ENCODE measurements at regions not wholly inside any gene's neighbourhood (a gene's known extent, or its start where the extent isn't known, plus 50 kb on each side); places are given as distances from the start of the nearest gene placed in this dataset.

DNA sequence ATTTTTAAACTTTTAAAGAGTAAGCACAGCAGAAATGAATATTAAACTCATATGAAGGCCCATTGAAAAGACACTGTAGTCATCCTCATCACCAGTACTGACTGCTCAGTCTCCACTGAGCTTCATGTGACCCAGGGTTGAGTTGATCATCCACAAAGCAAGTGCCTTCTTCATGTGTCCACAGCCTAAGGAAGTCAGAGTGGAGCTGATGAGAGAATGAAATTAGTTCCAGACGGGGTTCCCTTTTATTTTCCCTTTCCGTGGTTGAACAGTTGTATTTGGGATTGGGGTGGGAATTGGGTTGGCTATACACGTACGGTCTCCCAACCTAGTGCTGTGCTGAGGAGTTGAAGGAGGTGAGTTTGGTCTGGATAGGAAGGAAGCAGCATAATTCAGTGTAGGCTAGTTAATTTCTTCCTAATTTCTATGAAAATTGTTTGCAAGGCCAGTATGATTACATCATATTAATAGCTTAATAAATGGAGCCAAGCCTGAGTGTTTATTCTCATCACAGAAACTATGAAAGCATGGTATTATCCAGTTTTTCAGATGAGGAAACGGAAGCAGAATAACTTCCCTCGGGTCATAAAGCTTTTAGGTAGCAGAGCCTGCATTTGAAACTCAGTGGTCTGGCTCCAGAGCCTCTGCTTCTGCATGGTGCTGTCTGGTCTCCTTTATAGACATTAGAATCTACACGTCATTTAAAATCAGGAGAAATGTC lies 103.9 kb upstream of the DMRT1 start:
- no peak for TF ChIP-seq JUN (IDR thresholded peaks at IDR 0.05; ENCODE audit: borderline replicate concordance, insufficient read depth, insufficient read length, low read depth)
- TF ChIP-seq FOS (IDR thresholded peaks at IDR 0.05; ENCODE audit: borderline replicate concordance, insufficient read depth, low read length) = no peak
- TF ChIP-seq EZH2 (IDR thresholded peaks at IDR 0.05; ENCODE audit: borderline replicate concordance, low read depth, low read length, severe bottlenecking) = no peak
- TF ChIP-seq, protein P1, sequence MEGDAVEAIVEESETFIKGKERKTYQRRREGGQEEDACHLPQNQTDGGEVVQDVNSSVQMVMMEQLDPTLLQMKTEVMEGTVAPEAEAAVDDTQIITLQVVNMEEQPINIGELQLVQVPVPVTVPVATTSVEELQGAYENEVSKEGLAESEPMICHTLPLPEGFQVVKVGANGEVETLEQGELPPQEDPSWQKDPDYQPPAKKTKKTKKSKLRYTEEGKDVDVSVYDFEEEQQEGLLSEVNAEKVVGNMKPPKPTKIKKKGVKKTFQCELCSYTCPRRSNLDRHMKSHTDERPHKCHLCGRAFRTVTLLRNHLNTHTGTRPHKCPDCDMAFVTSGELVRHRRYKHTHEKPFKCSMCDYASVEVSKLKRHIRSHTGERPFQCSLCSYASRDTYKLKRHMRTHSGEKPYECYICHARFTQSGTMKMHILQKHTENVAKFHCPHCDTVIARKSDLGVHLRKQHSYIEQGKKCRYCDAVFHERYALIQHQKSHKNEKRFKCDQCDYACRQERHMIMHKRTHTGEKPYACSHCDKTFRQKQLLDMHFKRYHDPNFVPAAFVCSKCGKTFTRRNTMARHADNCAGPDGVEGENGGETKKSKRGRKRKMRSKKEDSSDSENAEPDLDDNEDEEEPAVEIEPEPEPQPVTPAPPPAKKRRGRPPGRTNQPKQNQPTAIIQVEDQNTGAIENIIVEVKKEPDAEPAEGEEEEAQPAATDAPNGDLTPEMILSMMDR (IDR thresholded peaks at IDR 0.05; ENCODE audit: extremely low read depth in 1 of 2, insufficient read depth in 1 of 2, low read depth in 1 of 2, low read length in 2 of 2) = no peak
- no peak for TF ChIP-seq POLR2AphosphoS5 (IDR thresholded peaks at IDR 0.05; ENCODE audit: insufficient read depth, low read depth, low read length)
- TF ChIP-seq, protein P2, sequence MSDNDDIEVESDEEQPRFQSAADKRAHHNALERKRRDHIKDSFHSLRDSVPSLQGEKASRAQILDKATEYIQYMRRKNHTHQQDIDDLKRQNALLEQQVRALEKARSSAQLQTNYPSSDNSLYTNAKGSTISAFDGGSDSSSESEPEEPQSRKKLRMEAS (IDR thresholded peaks at IDR 0.05; ENCODE audit: insufficient read depth, insufficient read length) = no peak
- TF ChIP-seq GATA2 (IDR thresholded peaks at IDR 0.05; ENCODE audit: insufficient read depth, insufficient read length, low read depth, low read length) = no peak
- no peak for TF ChIP-seq MYC (IDR thresholded peaks at IDR 0.05; ENCODE audit: low read depth, low read length)
- TF ChIP-seq POLR2A (IDR thresholded peaks at IDR 0.05; ENCODE audit: low read depth, low read length) = no peak
- Histone ChIP-seq H2AFZ (ENCODE audit: low read depth, low read length) (no peak overlapping the region), H3K27ac (ENCODE audit: insufficient read depth, low read depth, low read length) (peak overlapping the region; percentile 6), H3K9me1 (replicated peaks; ENCODE audit: control insufficient read depth, extremely low read depth, insufficient read depth, low read length) (no peaks in the 10 kb centered on the region), H3K4me3 (replicated peaks in 1 of 3; ENCODE audit: insufficient read depth in 1 of 3, low read depth in 1 of 3, low read length in 3 of 3) (no peak overlapping the region), H3K79me2 (ENCODE audit: control insufficient read depth, insufficient read depth, low read length) (no peaks in the 10 kb centered on the region), H4K20me1 (replicated peaks; ENCODE audit: control insufficient read depth, extremely low read depth, insufficient read depth, low read length) (no peaks in the 10 kb centered on the region), H3K4me2 (ENCODE audit: insufficient read depth, low read length) (no peak overlapping the region), H3K9ac (replicated peaks; ENCODE audit: extremely low read depth, insufficient read depth, low read length) (no peak overlapping the region), H3K36me3 (ENCODE audit: control insufficient read depth in 2 of 2, extremely low read depth in 1 of 2, insufficient read depth in 2 of 2, low read length in 2 of 2) (peaks cover 35 to 37% of the 10 kb centered on the region in 2 experiments), H3K9me3 (replicated peaks; ENCODE audit: control insufficient read depth, insufficient read depth, low read length) (no peaks in the 10 kb centered on the region), H3K4me1 (ENCODE audit: control insufficient read depth, extremely low read depth, insufficient read depth, low read length) (peaks cover 12% of the 10 kb centered on the region), H3K27me3 (ENCODE audit: control insufficient read depth in 2 of 2, insufficient read depth in 2 of 2, low read length in 2 of 2) (no peaks in the 10 kb centered on the region)
- BruUV-seq (replicated peaks) = no TSS peak
- DNase-seq (ENCODE audit: low read depth, low spot score) (peak; percentile 44), FAIRE-seq (peak; percentile 28)
- CTCF ChIA-PET = interaction anchor here (0.6 to 1.2 kb wide), 5 partner anchors 19 to 53 kb away, joined by 3 to 4 read pairs (median 3); no protein-coding TSS in a partner anchor
- POLR2A ChIA-PET = interaction anchor here (0.6 kb wide), 2 partner anchors 9 to 90 kb away, joined by 4 to 7 read pairs; no protein-coding TSS in a partner anchor
- dilution Hi-C loops (cut with MboI; ENCODE audit: extremely low pct_ligation_motif_present, low sequenced_read_pairs) (no loop called here), intact Hi-C loops (cut with micrococcal nuclease) (no loop called here)

Measured in endothelial cell of umbilical vein (primary cell).